ENCODE measurements at regions not wholly inside any gene's neighbourhood (a gene's known extent, or its start where the extent isn't known, plus 50 kb on each side); places are given as distances from the start of the nearest gene placed in this dataset.

GRCh38 chrX:39827951-39828350 is 269.8 kb downstream of the BCOR start:
- no peak for TF ChIP-seq CTCF (IDR thresholded peaks at IDR 0.05)
- no peak for TF ChIP-seq POLR2A (IDR thresholded peaks at IDR 0.05)

All from transverse colon (tissue), 3 donors.